H1 (cell line): ENCODE measurements at regions not wholly inside any gene's neighbourhood (a gene's known extent, or its start where the extent isn't known, plus 50 kb on each side); places are given as distances from the start of the nearest gene placed in this dataset.

ENCODE experiments used
- CTCF ChIA-PET: fragments of 300-600 bp; sonication (Branson Sonifier 250); formaldehyde crosslinking; loops from one replicate; lab custom pipeline; 2021; ENCODE audit not compliant: partially characterized antibody; lab: Charles Lee
- POLR2A ChIA-PET: fragments of 300-600 bp; sonication (Branson Sonifier 250); formaldehyde crosslinking; loops from one replicate; lab custom pipeline; 2021; ENCODE audit warnings: inconsistent platforms; ENCODE audit not compliant: partially characterized antibody; lab: Charles Lee
- DNase-seq, 2 experiments: peaks; one replicate each; pipeline versions ENCODE4 v3.0.0 to v3.0.0-alpha.2; 2010 to 2022; ENCODE audit warnings: low spot score in 2 of 2, low read depth in 1 of 2, mixed read lengths in 1 of 2
- FAIRE-seq: peaks from 2 replicates; lab custom pipeline; 2011; peaks lifted over from hg19 to GRCh38; lab: Jason Lieb, UNC
- H2AFZ ChIP-seq: 2 replicates; pipeline ENCODE4 v1.8.1; 2012; ENCODE audit warnings: low read length, inconsistent platforms
- H2AK5ac ChIP-seq: 2 replicates; pipeline ENCODE4 v1.6.1; 2013; ENCODE audit warnings: low read depth, low read length
- H2BK120ac ChIP-seq: replicated peaks from 2 replicates; pipeline ENCODE3; 2013; ENCODE audit warnings: low read depth, low read length, inconsistent platforms
- H2BK12ac ChIP-seq: 2 replicates; pipeline ENCODE4 v1.6.1; 2013; ENCODE audit warnings: low read depth, low read length
- H2BK15ac ChIP-seq: 2 replicates; pipeline ENCODE4 v1.6.1; 2013; ENCODE audit warnings: low read length
- H2BK20ac ChIP-seq: 2 replicates; pipeline ENCODE4 v1.6.1; 2013; ENCODE audit warnings: low read length
- H2BK5ac ChIP-seq: 2 replicates; pipeline ENCODE4 v1.6.1; 2013; ENCODE audit warnings: low read depth, low read length
- H3K14ac ChIP-seq: 2 replicates; pipeline ENCODE4 v1.6.1; 2013; ENCODE audit warnings: inconsistent platforms; ENCODE audit not compliant: insufficient read length
- H3K18ac ChIP-seq: 2 replicates; pipeline ENCODE4 v1.6.1; 2013; ENCODE audit warnings: low read length; ENCODE audit errors: extremely low read depth
- H3K23ac ChIP-seq: 2 replicates; pipeline ENCODE4 v1.6.1; 2013; ENCODE audit warnings: inconsistent platforms; ENCODE audit not compliant: insufficient read length
- H3K23me2 ChIP-seq: 2 replicates; pipeline ENCODE4 v1.6.1; 2013; ENCODE audit warnings: low read depth, low read length
- H3K27ac ChIP-seq: 2 replicates; pipeline ENCODE4 v1.6.1; 2011; ENCODE audit warnings: low read depth, low read length, inconsistent platforms
- H3K27me3 ChIP-seq, 4 experiments: replicated peaks in 1 of 4; 1 replicate in 1 of 4; 2 replicates in 3 of 4; pipeline versions ENCODE4 v1.6.1 to v1.8.1; 2011 to 2013; ENCODE audit warnings: low read length in 3 of 4, mild to moderate bottlenecking in 3 of 4, inconsistent platforms in 2 of 4, mixed read lengths in 2 of 4, moderate library complexity in 1 of 4; ENCODE audit not compliant: control insufficient read depth in 3 of 4, insufficient read depth in 3 of 4; ENCODE audit errors: extremely low read depth in 1 of 4
- H3K36me3 ChIP-seq, 4 experiments: 2 replicates each; pipeline versions ENCODE4 v1.6.1 to v1.8.1; 2011 to 2013; ENCODE audit warnings: mild to moderate bottlenecking in 4 of 4, low read length in 3 of 4, moderate library complexity in 2 of 4, control low read depth in 1 of 4, inconsistent platforms in 1 of 4; ENCODE audit not compliant: insufficient read depth in 4 of 4, control insufficient read depth in 2 of 4
- H3K4ac ChIP-seq: replicated peaks from 2 replicates; pipeline ENCODE3; 2013; ENCODE audit warnings: low read length, low read depth, mixed read lengths, inconsistent platforms; ENCODE audit not compliant: insufficient read length
- H3K4me1 ChIP-seq, 4 experiments: replicated peaks in 1 of 4; 1 replicate in 1 of 4; 2 replicates in 3 of 4; pipeline versions ENCODE4 v1.6.1 to v1.8.1; 2011 to 2013; ENCODE audit warnings: low read length in 3 of 4, inconsistent platforms in 2 of 4, mixed read lengths in 1 of 4; ENCODE audit not compliant: insufficient read depth in 4 of 4, control insufficient read depth in 3 of 4
- H3K4me2 ChIP-seq, 2 experiments: 2 replicates each; pipeline versions ENCODE4 v1.6.1 to v1.8.1; 2011 to 2013; ENCODE audit warnings: low read depth in 2 of 2, low read length in 2 of 2, control low read depth in 1 of 2, inconsistent platforms in 1 of 2, mild to moderate bottlenecking in 1 of 2; ENCODE audit not compliant: insufficient read depth in 1 of 2
- H3K4me3 ChIP-seq, 4 experiments: fragments of 200-600, 300-600 bp in 1 of 4; sonication (generic), shearing (Covaris generic), sonication (Bioruptor Twin) in 1 of 4; 2 replicates each; pipeline versions ENCODE4 v1.5.1 to v1.8.1; 2011 to 2016; ENCODE audit warnings: low read length in 4 of 4, low read depth in 3 of 4, control low read depth in 2 of 4, inconsistent platforms in 2 of 4, mild to moderate bottlenecking in 2 of 4, mixed read lengths in 1 of 4, moderate library complexity in 1 of 4; ENCODE audit not compliant: insufficient read depth in 2 of 4; ENCODE audit errors: extremely low read depth in 1 of 4
- H3K56ac ChIP-seq: replicated peaks from 2 replicates; pipeline ENCODE3; 2013; ENCODE audit warnings: low read depth, mild to moderate bottlenecking, mixed read lengths, low read length, inconsistent platforms; ENCODE audit not compliant: insufficient read length
- H3K79me1 ChIP-seq: 2 replicates; pipeline ENCODE4 v1.6.1; 2013; ENCODE audit warnings: low read depth, low read length, control low read depth
- H3K79me2 ChIP-seq, 2 experiments: 2 replicates each; pipeline versions ENCODE4 v1.6.1 to v1.8.1; 2012 to 2013; ENCODE audit warnings: low read length in 2 of 2, mild to moderate bottlenecking in 2 of 2, inconsistent platforms in 1 of 2; ENCODE audit not compliant: insufficient read depth in 2 of 2, control insufficient read depth in 1 of 2
- H3K9ac ChIP-seq, 4 experiments: replicated peaks in 1 of 4; 1 replicate in 1 of 4; 2 replicates in 3 of 4; pipeline versions ENCODE4 v1.6.1 to v1.8.1; 2011 to 2013; ENCODE audit warnings: low read depth in 3 of 4, low read length in 3 of 4, control low read depth in 2 of 4, mild to moderate bottlenecking in 2 of 4, moderate library complexity in 2 of 4, inconsistent platforms in 1 of 4; ENCODE audit errors: extremely low read depth in 1 of 4
- H3K9me3 ChIP-seq, 2 experiments: 2 replicates each; pipeline versions ENCODE4 v1.6.1 to v1.8.1; 2012 to 2013; ENCODE audit warnings: mild to moderate bottlenecking in 2 of 2, moderate library complexity in 2 of 2, control low read depth in 1 of 2, inconsistent platforms in 1 of 2, low read depth in 1 of 2, low read length in 1 of 2, mixed read lengths in 1 of 2; ENCODE audit not compliant: insufficient read depth in 2 of 2
- H4K20me1 ChIP-seq, 2 experiments: replicated peaks in 1 of 2; 2 replicates each; pipeline versions ENCODE3 to v1.8.1; 2011 to 2013; ENCODE audit warnings: inconsistent platforms in 2 of 2, low read length in 2 of 2, mild to moderate bottlenecking in 1 of 2; ENCODE audit not compliant: insufficient read depth in 2 of 2, control insufficient read depth in 1 of 2
- H4K5ac ChIP-seq: 2 replicates; pipeline ENCODE4 v1.6.1; 2013; ENCODE audit warnings: low read length, low read depth, mixed read lengths, inconsistent platforms; ENCODE audit not compliant: insufficient read length
- H4K8ac ChIP-seq: 2 replicates; pipeline ENCODE4 v1.8.0; 2013; ENCODE audit warnings: mild to moderate bottlenecking, moderate library complexity, low read length, inconsistent platforms; ENCODE audit not compliant: insufficient read depth; ENCODE audit errors: extremely low read depth
- H4K91ac ChIP-seq: replicated peaks from 2 replicates; pipeline ENCODE3; 2013; ENCODE audit warnings: low read length, mixed read lengths, inconsistent platforms; ENCODE audit not compliant: insufficient read length
- BCL11A ChIP-seq, 2 experiments: IDR thresholded peaks; one replicate each; pipeline ENCODE4 v1.6.1; 2011; ENCODE audit warnings: low read depth in 2 of 2, low read length in 2 of 2, mild to moderate bottlenecking in 2 of 2
- EZH2 ChIP-seq: fragments of 200-600 bp; sonication (generic); IDR thresholded peaks from 2 replicates; pipeline ENCODE4 v1.7.1; 2012; ENCODE audit warnings: low read depth, mild to moderate bottlenecking, moderate library complexity, low read length, inconsistent platforms; ENCODE audit not compliant: severe bottlenecking
- GTF2F1 ChIP-seq: IDR thresholded peaks from 2 replicates; pipeline ENCODE4 v1.6.1; 2012; ENCODE audit warnings: low read depth, low read length, improper control_type of control experiment, borderline replicate concordance
- HDAC2 ChIP-seq, 2 experiments: fragments of 300-600 bp in 1 of 2; sonication (generic) in 1 of 2; IDR thresholded peaks; 2 replicates each; pipeline ENCODE4 v1.6.1; 2011 to 2012; ENCODE audit warnings: low read depth in 2 of 2, low read length in 2 of 2, mild to moderate bottlenecking in 2 of 2, moderate library complexity in 2 of 2, borderline replicate concordance in 1 of 2, inconsistent platforms in 1 of 2
- JUND ChIP-seq: IDR thresholded peaks from 2 replicates; pipeline ENCODE4 v1.6.1; 2011; ENCODE audit warnings: mild to moderate bottlenecking, improper control_type of control experiment, low read length
- KDM5A ChIP-seq: fragments of 200-600 bp; IDR thresholded peaks from 2 replicates; pipeline ENCODE4 v1.7.1; 2012; ENCODE audit warnings: mild to moderate bottlenecking, low read length, inconsistent platforms, mixed read lengths
- NANOG ChIP-seq: IDR thresholded peaks from 2 replicates; pipeline ENCODE4 v1.6.1; 2011; ENCODE audit warnings: low read length, low read depth, mild to moderate bottlenecking, inconsistent platforms; ENCODE audit not compliant: insufficient read depth, poor library complexity, severe bottlenecking
- POLR2A ChIP-seq, 2 experiments: IDR thresholded peaks; 1 replicate in 1 of 2; 2 replicates in 1 of 2; pipeline ENCODE4 v1.6.1; 2011; ENCODE audit warnings: low read depth in 2 of 2, low read length in 2 of 2, mild to moderate bottlenecking in 2 of 2; ENCODE audit errors: control extremely low read depth in 1 of 2
- POLR2AphosphoS5 ChIP-seq: IDR thresholded peaks from 2 replicates; pipeline ENCODE4 v1.6.1; 2011; ENCODE audit warnings: low read depth, low read length
- RAD21 ChIP-seq, 2 experiments: IDR thresholded peaks in 1 of 2; conservative IDR thresholded peaks in 1 of 2; 2 replicates each; pipeline ENCODE4 v1.6.1; 2011; ENCODE audit warnings: low read depth in 2 of 2, low read length in 2 of 2, improper control_type of control experiment in 1 of 2, inconsistent platforms in 1 of 2, mild to moderate bottlenecking in 1 of 2, moderate library complexity in 1 of 2
- RXRA ChIP-seq: IDR thresholded peaks from 2 replicates; pipeline ENCODE4 v1.6.1; 2011; ENCODE audit warnings: low read depth, mild to moderate bottlenecking, low read length, moderate library complexity; ENCODE audit not compliant: insufficient read depth
- SRF ChIP-seq: IDR thresholded peaks from 2 replicates; pipeline ENCODE4 v1.6.1; 2011; ENCODE audit warnings: mild to moderate bottlenecking, low read depth, low read length, moderate library complexity
- TEAD4 ChIP-seq: IDR thresholded peaks from 2 replicates; pipeline ENCODE4 v1.6.1; 2012; ENCODE audit warnings: low read depth, low read length, inconsistent platforms, mixed read lengths
- WGBS, 2 experiments: shearing (Covaris generic) in 1 of 2; methylation state at CpG; one replicate each; pipeline versions ENCODE4 v1.1.6 to v1.1.7; 2013 to 2015; ENCODE audit warnings: low lambda C conversion rate in 2 of 2, mixed read lengths in 2 of 2, inconsistent platforms in 1 of 2, low coverage in 1 of 2, missing lambda C conversion rate in 1 of 2; ENCODE audit not compliant: insufficient replicate concordance in 2 of 2, insufficient coverage in 1 of 2, insufficient read length in 1 of 2; ENCODE audit errors: extremely low coverage in 1 of 2, missing lambda C conversion rate in 1 of 2; 5-methylcytosine and 5-hydroxymethylcytosine counted together
- TF ChIP-seq, protein P1 (sequence below): IDR thresholded peaks from 2 replicates; pipeline ENCODE4 v1.6.1; 2012; ENCODE audit warnings: inconsistent platforms

DNA sequence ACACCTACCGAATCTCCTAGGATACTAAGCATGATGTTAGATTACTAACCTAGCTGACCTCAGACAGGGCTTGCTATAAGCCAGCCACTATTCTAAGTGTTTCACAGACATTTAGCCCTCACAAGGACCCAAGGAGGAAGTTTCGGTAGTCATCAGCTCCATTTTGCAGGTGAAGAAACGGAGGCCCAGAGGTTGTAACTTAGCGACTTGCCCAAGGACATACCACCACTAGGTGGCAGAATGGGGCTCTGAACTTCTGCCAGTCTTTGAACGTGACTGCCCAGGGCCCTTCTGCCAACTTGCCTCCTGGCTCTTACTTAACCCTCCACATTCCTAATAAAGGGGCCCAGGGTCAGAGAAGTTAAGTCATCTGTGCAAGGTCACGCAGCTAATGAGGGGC, 283.5 kb downstream of the C1orf94 start:
- Histone ChIP-seq H3K27ac (no peak overlapping the region), H3K4me2 (no peak overlapping the region), H3K27me3 (no peaks in the 10 kb centered on the region), H2BK12ac (no peak overlapping the region), H3K4me1 (no peaks in the 10 kb centered on the region), H3K18ac (no peak overlapping the region), H4K8ac (no peak overlapping the region), H4K5ac (no peak overlapping the region), H3K79me1 (no peaks in the 10 kb centered on the region), H2BK5ac (no peak overlapping the region), H3K36me3 (no peaks in the 10 kb centered on the region), H2BK120ac (no peak overlapping the region), H4K20me1 (no peaks in the 10 kb centered on the region), H4K91ac (no peak overlapping the region), H3K23me2 (no peaks in the 10 kb centered on the region), H3K9ac (no peak overlapping the region), H2BK15ac (no peak overlapping the region), H3K56ac (no peak overlapping the region), H3K79me2 (no peaks in the 10 kb centered on the region), H3K14ac (no peak overlapping the region), H2BK20ac (no peak overlapping the region), H2AFZ (no peak overlapping the region), H2AK5ac (no peak overlapping the region), H3K23ac (no peak overlapping the region), H3K4me3 (no peak overlapping the region), H3K4ac (no peak overlapping the region), H3K9me3 (no peaks in the 10 kb centered on the region)
- 54% methylated on average over 6 of the region's 6 CpGs; no CpG with 5 or more reads in 1 of the 2 experiments for WGBS, 2 experiments
- ChIA-PET CTCF (interaction anchor here (0.6 to 3.8 kb wide), 49 partner anchors 8 to 806 kb away, joined by 3 to 54 read pairs (median 4); no protein-coding TSS in a partner anchor), POLR2A (no interaction called here)
- FAIRE-seq (peak; percentile 72), DNase-seq (peak; percentile 23 to 85)
- no peak for TF ChIP-seq EZH2
- TF ChIP-seq KDM5A = no peak
- no peak for TF ChIP-seq GTF2F1
- TF ChIP-seq POLR2AphosphoS5 = no peak
- no peak for TF ChIP-seq JUND
- no peak for TF ChIP-seq POLR2A (IDR thresholded peaks at IDR 0.05; ENCODE audit: control extremely low read depth in 1 of 2, low read depth in 2 of 2, low read length in 2 of 2)
- no peak for TF ChIP-seq NANOG
- TF ChIP-seq RAD21 (IDR thresholded peaks at IDR 0.05 in 1 of 2, conservative IDR thresholded peaks at IDR 0.05 in 1 of 2; ENCODE audit: low read depth in 2 of 2, low read length in 2 of 2) = peak; percentile 80 to 85
- TF ChIP-seq, protein P1, sequence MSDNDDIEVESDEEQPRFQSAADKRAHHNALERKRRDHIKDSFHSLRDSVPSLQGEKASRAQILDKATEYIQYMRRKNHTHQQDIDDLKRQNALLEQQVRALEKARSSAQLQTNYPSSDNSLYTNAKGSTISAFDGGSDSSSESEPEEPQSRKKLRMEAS = 0 out of 2 replicates have a peak, but pooled peaks have one; percentile 12
- TF ChIP-seq SRF = no peak
- TF ChIP-seq HDAC2 (IDR thresholded peaks at IDR 0.05; ENCODE audit: borderline replicate concordance in 1 of 2, low read depth in 2 of 2, low read length in 2 of 2) = peak in 1 of 2 experiments; percentile 72; a peak in 1 of 4 replicates
- no peak for TF ChIP-seq BCL11A (IDR thresholded peaks at IDR 0.05; ENCODE audit: low read depth in 2 of 2, low read length in 2 of 2)
- no peak for TF ChIP-seq RXRA
- TF ChIP-seq TEAD4 = peak; percentile 43; the same call in 1 of the 2 replicates
